Erythroblast (primary cell): ENCODE measurements at regions not wholly inside any gene's neighbourhood (a gene's known extent, or its start where the extent isn't known, plus 50 kb on each side); places are given as distances from the start of the nearest gene placed in this dataset.

Source experiments
- DNase-seq, 2 experiments: peaks; one replicate each; lab custom pipeline; 2025; lab: John Stamatoyannopoulos, UW
- GATA1 ChIP-seq: IDR thresholded peaks from 2 replicates; pipeline ENCODE4 v1.6.1; 2011; ENCODE audit warnings: low read depth, mild to moderate bottlenecking, control low read depth, low read length, moderate library complexity
- POLR2A ChIP-seq: IDR thresholded peaks from 2 replicates; pipeline ENCODE4 v1.6.1; 2011; ENCODE audit warnings: mild to moderate bottlenecking, low read length

- no peak for TF ChIP-seq POLR2A
- TF ChIP-seq GATA1, result no peak
- DNase-seq, result no peak
Observed at GRCh38 chr10:93245147-93245546, 171.5 kb downstream of the CYP26A1 start.

- DNase-seq, result no peak
- no peak for TF ChIP-seq GATA1
- TF ChIP-seq POLR2A, result no peak
Observed at GRCh38 chr10:93245779-93246178, 172.1 kb downstream of the CYP26A1 start.

- no peak for TF ChIP-seq GATA1
- no peak for TF ChIP-seq POLR2A
- DNase-seq, result no peak
Observed at GRCh38 chr10:93248583-93249227, 175.0 kb downstream of the CYP26A1 start.

GRCh38 chr10:93250010-93250409 is 176.3 kb downstream of the CYP26A1 start:
- no peak for DNase-seq

GRCh38 chr10:93254180-93254853 is 180.6 kb downstream of the CYP26A1 start:
- no peak for DNase-seq
- TF ChIP-seq POLR2A (no peak), GATA1 (no peak)

More at GRCh38 chr10:93250010-93250409, 176.3 kb downstream of the CYP26A1 start:
- TF ChIP-seq GATA1 (no peak), POLR2A (no peak)

GRCh38 chr10:93255546-93255945 is 181.9 kb downstream of the CYP26A1 start:
- TF ChIP-seq GATA1 (no peak), POLR2A (no peak)
- no peak for DNase-seq
